ENCODE measurements at regions not wholly inside any gene's neighbourhood (a gene's known extent, or its start where the extent isn't known, plus 50 kb on each side); places are given as distances from the start of the nearest gene placed in this dataset.

- H3K9me2 ChIP-seq (ENCODE audit: insufficient read depth) = no peaks in the 10 kb centered on the region
- no peaks in the 10 kb centered on the region; the same call in 2 of the 3 replicates for H3K36me3 Mint-ChIP-seq (ENCODE audit: low read depth)
- no peak overlapping the region for H3K4me3 ChIP-seq
- H3K27me3 ChIP-seq (ENCODE audit: insufficient read depth) = no peaks in the 10 kb centered on the region
- H4K20me1 ChIP-seq (replicated peaks; ENCODE audit: insufficient read depth) = no peaks in the 10 kb centered on the region
- H3K9me3 Mint-ChIP-seq = no peaks in the 10 kb centered on the region
- H3K4me2 ChIP-seq = no peak overlapping the region
- H3K36me3 ChIP-seq (ENCODE audit: insufficient read depth) = no peaks in the 10 kb centered on the region
- DNase-seq (ENCODE audit: low spot score) (no peak), ATAC-seq (no peak)
- no peak overlapping the region for H3K4me3 Mint-ChIP-seq
- TF ChIP-seq ZNF331 (CRISPR knock-in tag; IDR thresholded peaks at IDR 0.05; ENCODE audit: low read depth) (no peak), CTCF (conservative IDR thresholded peaks at IDR 0.05; ENCODE audit: low read depth in 2 of 2) (no peak), ZNF114 (CRISPR knock-in tag; IDR thresholded peaks at IDR 0.05) (no peak), NANOG (IDR thresholded peaks at IDR 0.05; ENCODE audit: borderline replicate concordance) (no peak), POLR2AphosphoS5 (IDR thresholded peaks at IDR 0.05; ENCODE audit: low read depth) (no peak), CREB1 (CRISPR knock-in tag; IDR thresholded peaks at IDR 0.05; ENCODE audit: low read depth) (no peak), EZH2 (IDR thresholded peaks at IDR 0.05; ENCODE audit: low read depth, unreplicated experiment) (no peak), STAT1 (IDR thresholded peaks at IDR 0.05; ENCODE audit: unreplicated experiment) (no peak), ETS1 (IDR thresholded peaks at IDR 0.05) (no peak), REST (IDR thresholded peaks at IDR 0.05; ENCODE audit: unreplicated experiment) (no peak), JUNB (IDR thresholded peaks at IDR 0.05; ENCODE audit: unreplicated experiment) (no peak), ZNF462 (CRISPR knock-in tag; IDR thresholded peaks at IDR 0.05) (no peak), EZH2phosphoT487 (IDR thresholded peaks at IDR 0.05; ENCODE audit: unreplicated experiment) (no peak)
- H3F3A ChIP-seq (replicated peaks; ENCODE audit: low read depth) = no peaks in the 10 kb centered on the region
- H3K4me1 Mint-ChIP-seq = no peaks in the 10 kb centered on the region
- H3K27ac Mint-ChIP-seq = no peak overlapping the region
- no peak overlapping the region for H2AFZ ChIP-seq
- H3K27me3 Mint-ChIP-seq (ENCODE audit: insufficient read depth, low read depth, poor library complexity) = no peaks in the 10 kb centered on the region
- H3K4me1 ChIP-seq (ENCODE audit: insufficient read depth) = no peaks in the 10 kb centered on the region
- H3K27ac ChIP-seq (ENCODE audit: low read depth) = no peak overlapping the region
- no peaks in the 10 kb centered on the region for H3K79me2 ChIP-seq (replicated peaks; ENCODE audit: insufficient read depth)
These were observed 177.6 kb upstream of the FGF13 start for GRCh38 chrX:138889149-138889548.
